Activated CD8-positive, alpha-beta memory T cell treated with anti-CD3 and anti-CD28 coated beads, Interleukin-2, amount 50 U/mL, for 48 hours (primary cell): ENCODE measurements at regions not wholly inside any gene's neighbourhood (a gene's known extent, or its start where the extent isn't known, plus 50 kb on each side); places are given as distances from the start of the nearest gene placed in this dataset.

Source experiments
- DNase-seq: peaks from one replicate; pipeline ENCODE4 v3.0.0-alpha.2; 2020

GRCh38 chr2:8453904-8454302 lies 228.0 kb upstream of the ID2 start:
- no peak for DNase-seq

GRCh38 chr2:8454797-8455196 lies 227.1 kb upstream of the ID2 start:
- DNase-seq, result no peak

GRCh38 chr2:8455236-8456150 lies 226.4 kb upstream of the ID2 start:
- DNase-seq, result no peak

GRCh38 chr2:8456151-8457091 lies 225.4 kb upstream of the ID2 start:
- DNase-seq, result peak; percentile 69

- DNase-seq, result no peak
Measured at GRCh38 chr2:8457092-8457481, 224.8 kb upstream of the ID2 start.

GRCh38 chr2:8457699-8458502 lies 224.0 kb upstream of the ID2 start:
- no peak for DNase-seq

GRCh38 chr2:8458503-8459459 lies 223.1 kb upstream of the ID2 start:
- DNase-seq, result no peak

GRCh38 chr2:8459474-8459873 lies 222.4 kb upstream of the ID2 start:
- no peak for DNase-seq

GRCh38 chr2:8461341-8461740 lies 220.5 kb upstream of the ID2 start:
- peak; percentile 29 for DNase-seq

- DNase-seq, result peak; percentile 37
Measured at GRCh38 chr2:8462280-8462679, 219.6 kb upstream of the ID2 start.

- peak; percentile 25 for DNase-seq
Measured at GRCh38 chr2:8462899-8463648, 218.8 kb upstream of the ID2 start.

- peak; percentile 23 for DNase-seq
Measured at GRCh38 chr2:8465560-8465959, 216.3 kb upstream of the ID2 start.

- DNase-seq, result peak; percentile 36
Measured at GRCh38 chr2:8469709-8470493, 212.0 kb upstream of the ID2 start.

GRCh38 chr2:8472545-8473323 lies 209.1 kb upstream of the ID2 start:
- DNase-seq, result no peak

GRCh38 chr2:8475349-8476031 lies 206.4 kb upstream of the ID2 start:
- no peak for DNase-seq

GRCh38 chr2:8477552-8478470 lies 204.0 kb upstream of the ID2 start:
- no peak for DNase-seq

- no peak for DNase-seq
Measured at GRCh38 chr2:8478471-8478793, 203.4 kb upstream of the ID2 start.

- no peak for DNase-seq
Measured at GRCh38 chr2:8479298-8479697, 202.6 kb upstream of the ID2 start.
